GM21576 (cell line): ENCODE measurements at regions not wholly inside any gene's neighbourhood (a gene's known extent, or its start where the extent isn't known, plus 50 kb on each side); places are given as distances from the start of the nearest gene placed in this dataset.
"Not testable (repeated sequence)": the region's sequence is repeated elsewhere in the genome, so short reads cannot be mapped to it uniquely, and the experiment has no call there.

Source experiments
- ATAC-seq: cut with Tn5 transposase; IDR thresholded peaks from one replicate; pipeline ENCODE4 v1.9.1; 2021; ENCODE audit warnings: mild to moderate bottlenecking, moderate library complexity; ENCODE audit not compliant: unreplicated experiment

- no peak for ATAC-seq
Measured at GRCh38 chr10:9009505-9009904, 955.0 kb downstream of the GATA3 start.

GRCh38 chr10:9010093-9010492 lies 955.6 kb downstream of the GATA3 start:
- ATAC-seq = no peak

GRCh38 chr10:9010931-9011670 lies 956.6 kb downstream of the GATA3 start:
- no peak for ATAC-seq

- ATAC-seq = no peak
Measured at GRCh38 chr10:9012312-9012711, 957.8 kb downstream of the GATA3 start.

GRCh38 chr10:9015005-9015404 lies 960.5 kb downstream of the GATA3 start:
- no peak for ATAC-seq

GRCh38 chr10:9015447-9015846 lies 961.0 kb downstream of the GATA3 start:
- ATAC-seq = no peak

- no peak for ATAC-seq
Measured at GRCh38 chr10:9016930-9017329, 962.4 kb downstream of the GATA3 start.

- no peak for ATAC-seq
Measured at GRCh38 chr10:9018195-9019173, 964.0 kb downstream of the GATA3 start.

GRCh38 chr10:9023206-9023605 lies 968.7 kb downstream of the GATA3 start:
- no peak for ATAC-seq

GRCh38 chr10:9024210-9024609 lies 969.7 kb downstream of the GATA3 start:
- no peak for ATAC-seq

- no peak for ATAC-seq
Measured at GRCh38 chr10:9028231-9028630, 973.7 kb downstream of the GATA3 start.

GRCh38 chr10:9035355-9035754 lies 980.9 kb downstream of the GATA3 start:
- no peak for ATAC-seq

- ATAC-seq = no peak
Measured at GRCh38 chr10:9036711-9037204, 982.3 kb downstream of the GATA3 start.

- ATAC-seq = no peak
Measured at GRCh38 chr10:9038146-9038714, 983.7 kb downstream of the GATA3 start.

GRCh38 chr10:9043466-9043865 lies 989.0 kb downstream of the GATA3 start:
- no peak for ATAC-seq

- no peak for ATAC-seq
Measured at GRCh38 chr10:9045311-9045710, 990.8 kb downstream of the GATA3 start.

GRCh38 chr10:9051328-9051974 lies 997.0 kb downstream of the GATA3 start:
- no peak for ATAC-seq

GRCh38 chr10:9052767-9053166 lies 998.3 kb downstream of the GATA3 start:
- no peak for ATAC-seq

GRCh38 chr10:9056521-9056920 lies 1002.0 kb downstream of the GATA3 start:
- no peak for ATAC-seq

GRCh38 chr10:9057293-9057692 lies 1002.8 kb downstream of the GATA3 start:
- ATAC-seq = not testable (repeated sequence)

- ATAC-seq = no peak
Measured at GRCh38 chr10:9060314-9060713, 1005.8 kb downstream of the GATA3 start.
